HL-60 (cell line): ENCODE measurements at regions not wholly inside any gene's neighbourhood (a gene's known extent, or its start where the extent isn't known, plus 50 kb on each side); places are given as distances from the start of the nearest gene placed in this dataset.
A peak's percentile ranks its signal among the peaks of the same experiment; 100 is the strongest.

Source experiments
- DNase-seq, 2 experiments: peaks; one replicate each; pipeline ENCODE4 v3.0.0-alpha.2; 2010 to 2020; ENCODE audit warnings: low read depth in 1 of 2, low spot score in 1 of 2
- H3K27ac ChIP-seq: fragments of 250-450 bp; sonication (Bioruptor Pico); replicated peaks from 2 replicates; pipeline ENCODE4 v1.5.1; 2020; ENCODE audit warnings: mild to moderate bottlenecking, moderate library complexity
- H3K27me3 ChIP-seq: fragments of 250-450 bp; sonication (Bioruptor Pico); 2 replicates; pipeline ENCODE4 v1.5.1; 2021; ENCODE audit warnings: mild to moderate bottlenecking, moderate library complexity; ENCODE audit not compliant: insufficient read depth, poor library complexity, severe bottlenecking
- H3K4me3 ChIP-seq: replicated peaks from 2 replicates; pipeline ENCODE4 v1.5.1; 2011; ENCODE audit warnings: mild to moderate bottlenecking, control low read depth, low read length; ENCODE audit not compliant: insufficient read depth
- GABPA ChIP-seq: IDR thresholded peaks from 2 replicates; pipeline ENCODE4 v1.6.1; 2012; ENCODE audit warnings: low read depth
- POLR2AphosphoS5 ChIP-seq: IDR thresholded peaks from 2 replicates; pipeline ENCODE4 v1.6.1; 2012; ENCODE audit warnings: low read depth
- REST ChIP-seq: IDR thresholded peaks from 2 replicates; pipeline ENCODE4 v1.6.1; 2012; ENCODE audit warnings: low read depth; ENCODE audit not compliant: insufficient replicate concordance
- SPI1 ChIP-seq: IDR thresholded peaks from 2 replicates; pipeline ENCODE4 v1.6.1; 2012; ENCODE audit warnings: low read depth, mild to moderate bottlenecking, borderline replicate concordance
- TF ChIP-seq, protein P1 (sequence below): IDR thresholded peaks from one replicate; pipeline ENCODE4 v1.5.1; 2011; ENCODE audit warnings: low read length, control low read depth, inconsistent platforms; ENCODE audit not compliant: insufficient read depth

GRCh38 chr14:40221428-40221827, 789.2 kb upstream of the FBXO33 start:
- Histone ChIP-seq H3K27ac (no peak overlapping the region), H3K4me3 (no peak overlapping the region), H3K27me3 (no peaks in the 10 kb centered on the region)
- no peak for DNase-seq
- no peak for TF ChIP-seq POLR2AphosphoS5
- TF ChIP-seq, protein P1, sequence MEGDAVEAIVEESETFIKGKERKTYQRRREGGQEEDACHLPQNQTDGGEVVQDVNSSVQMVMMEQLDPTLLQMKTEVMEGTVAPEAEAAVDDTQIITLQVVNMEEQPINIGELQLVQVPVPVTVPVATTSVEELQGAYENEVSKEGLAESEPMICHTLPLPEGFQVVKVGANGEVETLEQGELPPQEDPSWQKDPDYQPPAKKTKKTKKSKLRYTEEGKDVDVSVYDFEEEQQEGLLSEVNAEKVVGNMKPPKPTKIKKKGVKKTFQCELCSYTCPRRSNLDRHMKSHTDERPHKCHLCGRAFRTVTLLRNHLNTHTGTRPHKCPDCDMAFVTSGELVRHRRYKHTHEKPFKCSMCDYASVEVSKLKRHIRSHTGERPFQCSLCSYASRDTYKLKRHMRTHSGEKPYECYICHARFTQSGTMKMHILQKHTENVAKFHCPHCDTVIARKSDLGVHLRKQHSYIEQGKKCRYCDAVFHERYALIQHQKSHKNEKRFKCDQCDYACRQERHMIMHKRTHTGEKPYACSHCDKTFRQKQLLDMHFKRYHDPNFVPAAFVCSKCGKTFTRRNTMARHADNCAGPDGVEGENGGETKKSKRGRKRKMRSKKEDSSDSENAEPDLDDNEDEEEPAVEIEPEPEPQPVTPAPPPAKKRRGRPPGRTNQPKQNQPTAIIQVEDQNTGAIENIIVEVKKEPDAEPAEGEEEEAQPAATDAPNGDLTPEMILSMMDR = no peak
- no peak for TF ChIP-seq REST
- TF ChIP-seq SPI1 = no peak
- no peak for TF ChIP-seq GABPA

DNA sequence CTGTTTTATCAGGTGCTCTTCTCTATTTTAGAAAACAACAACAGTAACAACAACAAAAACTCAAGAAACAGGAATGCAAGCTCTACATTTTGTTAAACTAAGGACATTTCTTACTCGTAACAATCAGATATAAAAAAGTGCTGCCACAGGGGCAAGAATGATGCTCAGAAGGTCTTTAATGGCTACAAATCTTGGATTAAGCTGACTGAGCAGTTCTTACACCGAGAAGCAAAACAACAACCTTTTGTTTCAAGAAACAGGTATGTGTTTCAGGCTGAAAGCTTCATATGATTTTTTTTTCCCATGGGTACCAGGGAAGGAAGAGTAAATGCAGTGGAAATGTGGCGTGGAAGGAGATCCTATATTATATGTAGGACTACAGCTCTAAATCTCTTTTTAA, 786.8 kb upstream of the FBXO33 start:
- Histone ChIP-seq H3K27me3 (no peaks in the 10 kb centered on the region), H3K27ac (no peak overlapping the region), H3K4me3 (no peak overlapping the region)
- TF ChIP-seq, protein P1 = no peak
- TF ChIP-seq REST (no peak), POLR2AphosphoS5 (no peak), SPI1 (no peak), GABPA (no peak)
- no peak for DNase-seq

- no peak for TF ChIP-seq REST
- TF ChIP-seq SPI1 = no peak
- no peak for TF ChIP-seq POLR2AphosphoS5
- no peak for TF ChIP-seq GABPA
- TF ChIP-seq, protein P1 = no peak
- peak in 1 of 2 experiments; percentile 56 for DNase-seq
- Histone ChIP-seq H3K27me3 (no peaks in the 10 kb centered on the region), H3K4me3 (no peak overlapping the region), H3K27ac (no peak overlapping the region)
Observed at GRCh38 chr14:40218282-40218941, 786.2 kb upstream of the FBXO33 start.
